HT1080 (cell line): ENCODE measurements at regions not wholly inside any gene's neighbourhood (a gene's known extent, or its start where the extent isn't known, plus 50 kb on each side); places are given as distances from the start of the nearest gene placed in this dataset.
"Not testable (repeated sequence)": the region's sequence is repeated elsewhere in the genome, so short reads cannot be mapped to it uniquely, and the experiment has no call there.

Source experiments
- DNase-seq: peaks from one replicate; pipeline ENCODE4 v3.0.0-alpha.2; 2015; ENCODE audit warnings: low read depth

DNA sequence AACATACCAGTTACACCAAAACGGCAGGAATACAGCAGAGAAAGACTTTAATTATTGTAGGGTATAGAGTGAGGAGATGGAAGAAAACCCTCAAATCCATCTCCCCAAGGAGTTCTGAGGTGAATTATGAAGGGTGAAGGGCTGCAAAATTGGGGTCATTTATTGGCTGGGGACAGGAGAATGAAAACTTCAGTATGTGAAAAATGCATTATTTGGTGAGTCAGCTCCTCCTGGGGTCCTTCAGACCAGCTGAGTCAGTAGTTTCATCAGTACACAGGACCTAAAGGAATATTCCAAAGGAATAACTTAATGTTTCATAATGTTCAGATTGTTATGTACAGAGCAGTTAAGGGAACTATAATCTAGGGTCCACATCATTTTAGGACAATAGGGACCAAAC is 566.0 kb downstream of the GBE1 start:
- peak; percentile 35 for DNase-seq

DNA sequence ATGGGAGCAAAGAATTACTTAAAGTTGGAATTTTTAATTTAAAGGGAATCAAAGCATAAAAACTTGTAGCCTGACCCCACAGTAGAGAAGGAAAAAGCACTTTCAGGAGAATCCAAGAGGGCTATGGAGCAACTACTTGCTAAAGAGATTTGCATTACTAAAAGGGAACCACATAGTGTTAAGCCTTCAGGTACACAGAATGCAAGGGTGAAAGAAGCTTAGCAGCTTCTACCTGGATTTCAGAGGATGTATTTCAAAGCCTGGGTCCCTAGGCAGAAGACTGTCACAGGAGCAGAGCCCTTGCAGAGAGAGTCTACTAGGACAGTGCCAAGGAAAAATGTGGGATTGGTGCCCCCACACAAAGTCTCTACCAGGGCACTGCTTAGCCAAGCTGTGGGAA is 575.0 kb downstream of the GBE1 start:
- DNase-seq, result no peak

DNA sequence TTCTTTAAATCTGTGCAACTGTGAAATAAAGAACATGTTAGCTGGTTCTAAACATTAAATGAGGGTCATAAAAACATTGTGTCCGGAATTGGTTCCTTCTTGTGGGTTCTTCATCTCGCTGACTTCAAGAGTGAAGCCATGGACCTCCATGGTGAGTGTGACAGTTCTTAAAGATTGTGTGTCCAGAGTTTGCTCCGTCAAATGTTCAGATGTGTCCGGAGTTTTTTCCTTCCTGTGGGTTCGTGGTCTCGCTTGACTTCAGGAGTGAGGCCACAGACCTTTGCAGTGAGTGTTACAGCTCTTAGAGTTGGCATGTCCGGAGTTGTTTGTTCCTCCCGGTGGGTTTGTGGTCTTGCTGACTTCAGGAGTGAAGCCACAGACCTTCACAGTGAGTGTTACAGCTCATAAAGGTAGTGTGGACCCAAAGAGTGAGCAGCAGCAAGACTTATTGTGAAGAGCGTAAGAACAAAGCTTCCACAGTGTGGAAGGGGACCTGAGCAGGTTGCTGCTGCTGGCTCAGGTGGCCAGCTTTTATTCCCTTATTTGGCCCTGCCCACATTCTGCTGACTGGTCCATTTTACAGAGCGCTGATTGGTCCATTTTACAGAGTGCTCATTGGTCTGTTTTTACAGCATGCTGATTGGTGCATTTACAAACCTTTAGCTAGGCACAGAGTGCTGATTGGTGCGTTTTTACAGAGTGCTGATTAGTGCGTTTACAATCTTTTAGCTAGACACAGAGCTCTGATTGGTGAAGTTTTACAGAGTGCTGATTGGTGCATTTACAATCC is 579.2 kb downstream of the GBE1 start:
- DNase-seq, result not testable (repeated sequence)

DNA sequence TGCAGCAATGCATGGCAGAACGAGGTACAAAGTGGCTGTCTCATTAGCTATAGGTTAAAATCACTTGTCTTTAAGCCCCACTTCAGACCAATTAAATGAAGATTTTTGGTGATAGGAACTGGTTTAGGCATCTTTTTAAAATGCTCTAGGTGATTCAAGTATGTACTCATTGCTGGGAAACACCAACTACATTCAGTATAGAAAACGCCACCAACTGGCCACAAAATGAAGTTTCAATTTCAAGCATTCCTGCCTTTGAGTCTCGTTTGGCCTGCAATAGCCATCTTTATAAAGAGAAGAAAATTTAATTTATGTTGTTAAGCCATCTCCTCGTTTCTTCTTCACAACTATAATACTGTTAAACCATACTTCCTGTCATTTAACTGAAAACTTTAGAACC is 587.9 kb downstream of the GBE1 start:
- DNase-seq, result peak; percentile 5

DNA sequence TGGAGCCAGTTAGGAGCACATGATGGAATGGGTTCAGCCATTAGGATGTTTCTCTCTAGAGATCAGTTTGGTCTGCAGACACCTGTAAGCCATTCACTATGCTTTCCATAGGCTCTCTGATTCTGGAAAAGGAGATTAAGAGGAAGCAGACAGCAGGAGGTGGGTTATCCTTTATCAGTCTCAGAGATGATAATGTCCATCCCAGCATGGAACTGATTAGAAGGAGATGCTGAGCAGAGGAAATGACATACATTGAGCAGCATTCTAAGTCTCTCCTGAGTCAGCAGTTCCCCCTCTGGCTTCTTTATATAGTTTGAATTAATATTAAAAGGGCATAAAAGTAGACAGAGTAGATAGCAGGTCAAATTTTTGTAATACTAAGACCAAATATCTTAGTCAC is 591.1 kb downstream of the GBE1 start:
- no peak for DNase-seq

DNA sequence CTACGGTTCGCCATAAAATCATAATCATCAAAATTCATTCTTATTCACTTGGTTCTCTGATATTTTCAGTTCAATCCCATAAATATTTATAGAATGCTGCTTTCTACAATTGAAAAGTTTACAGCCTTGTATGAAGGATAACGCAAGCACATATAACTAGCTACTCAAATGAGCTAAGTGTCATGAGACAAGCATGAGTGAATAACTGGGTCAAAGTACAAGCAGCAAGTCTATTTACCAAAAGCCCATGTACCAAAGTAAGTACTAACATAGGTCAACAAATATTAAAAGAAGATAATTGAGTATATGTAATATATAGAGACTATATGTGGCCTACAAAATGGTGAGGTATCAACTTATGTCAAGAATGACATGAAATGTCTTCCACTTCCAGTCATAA is 596.6 kb downstream of the GBE1 start:
- no peak for DNase-seq

DNA sequence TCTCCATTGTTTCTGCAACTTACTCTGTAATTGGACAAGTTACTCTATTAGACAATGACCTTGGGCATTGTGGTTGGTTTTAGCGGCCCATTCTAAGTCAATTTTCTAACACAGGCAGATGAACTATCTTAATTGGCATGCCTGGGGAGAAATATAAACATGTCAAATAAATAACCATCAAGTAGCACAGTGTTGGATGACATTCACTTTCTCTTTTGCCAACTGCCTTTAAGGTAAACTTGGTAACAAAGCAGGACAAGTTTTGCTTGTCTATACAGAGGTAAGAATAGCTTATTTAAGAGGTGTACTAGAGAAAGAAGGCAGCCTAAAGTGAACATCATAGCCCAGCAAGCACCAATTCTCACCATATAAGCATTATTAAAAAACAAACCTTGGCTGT is 599.6 kb downstream of the GBE1 start:
- no peak for DNase-seq

DNA sequence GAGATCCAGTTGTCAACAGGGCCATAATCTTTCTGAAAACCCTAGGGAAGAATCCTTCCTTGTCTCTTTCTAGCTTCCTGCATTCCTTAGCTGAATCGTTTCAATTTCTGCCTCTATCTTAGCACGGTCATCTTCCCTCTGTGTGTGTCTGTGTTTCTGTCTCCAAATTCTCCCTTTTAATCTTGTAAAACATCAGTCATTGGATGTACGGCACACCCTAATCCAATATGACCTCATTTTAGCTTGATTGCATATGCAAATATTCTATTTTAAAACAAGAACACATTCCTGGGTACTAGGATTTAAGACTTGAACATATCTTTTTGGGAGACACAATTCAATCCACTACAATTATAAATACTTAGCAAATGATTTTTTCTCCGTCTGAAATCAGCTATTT is 600.3 kb downstream of the GBE1 start:
- no peak for DNase-seq

DNA sequence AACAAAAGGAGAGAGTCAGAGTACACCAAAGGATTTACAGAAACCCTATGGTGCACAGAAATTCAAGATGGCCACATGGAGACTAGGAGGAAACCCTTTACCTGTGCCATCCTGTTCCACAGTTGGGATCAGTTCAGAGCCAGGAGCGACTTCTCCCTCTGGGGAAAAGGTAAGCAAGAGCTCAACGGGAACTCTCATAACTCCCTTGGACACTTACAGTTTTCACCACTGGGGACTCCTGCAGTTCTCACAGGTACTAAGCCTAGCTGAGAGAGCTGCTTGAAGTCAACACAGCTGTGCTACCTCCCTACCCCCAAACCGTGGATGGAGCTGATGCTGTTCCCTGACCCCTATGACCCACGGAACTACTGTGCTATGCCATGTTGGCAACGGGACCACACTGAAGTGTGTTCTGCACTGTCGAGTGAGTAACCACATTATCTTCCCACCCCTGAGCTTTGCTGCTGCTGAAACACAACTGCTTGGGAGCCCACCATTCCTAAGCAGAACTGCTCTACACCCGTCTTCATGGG is 606.8 kb downstream of the GBE1 start:
- no peak for DNase-seq

DNA sequence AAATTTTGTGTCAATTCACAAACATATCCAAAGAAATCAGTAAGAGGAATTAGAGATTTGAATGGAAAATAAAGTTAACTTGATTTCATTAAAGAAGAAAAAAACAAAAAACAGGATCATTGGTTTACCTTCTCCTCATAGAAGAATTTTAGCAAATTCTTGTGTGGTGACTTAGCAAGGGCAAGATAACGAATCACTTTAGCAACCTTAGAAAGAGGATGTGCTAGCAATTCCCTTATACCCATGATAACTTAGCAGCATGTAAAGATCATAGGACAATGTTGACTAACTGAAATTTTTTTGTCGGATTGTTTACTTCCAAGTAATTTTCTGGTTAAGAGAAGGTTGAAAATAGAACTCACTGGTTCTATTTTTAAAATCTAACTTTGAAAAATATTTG is 609.3 kb downstream of the GBE1 start:
- no peak for DNase-seq

DNA sequence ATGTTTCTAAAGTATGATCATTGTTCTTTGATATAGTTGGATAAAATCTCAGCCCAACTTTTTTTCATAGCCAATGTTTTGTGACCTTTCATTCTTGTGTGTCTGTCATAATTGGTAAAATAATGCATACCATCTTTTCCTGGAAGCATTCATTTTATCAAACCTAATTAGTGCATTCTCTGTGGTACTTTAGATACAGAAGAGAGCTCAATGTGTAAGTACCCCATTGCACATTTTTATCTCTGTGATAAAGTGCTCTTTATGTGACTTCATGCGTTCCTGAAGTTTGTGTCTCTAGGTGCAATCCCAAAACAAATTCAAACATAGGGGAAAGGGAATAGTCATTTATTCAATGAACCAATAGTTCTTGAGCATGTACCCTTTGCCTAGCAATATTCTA is 628.5 kb downstream of the GBE1 start:
- DNase-seq, result no peak

DNA sequence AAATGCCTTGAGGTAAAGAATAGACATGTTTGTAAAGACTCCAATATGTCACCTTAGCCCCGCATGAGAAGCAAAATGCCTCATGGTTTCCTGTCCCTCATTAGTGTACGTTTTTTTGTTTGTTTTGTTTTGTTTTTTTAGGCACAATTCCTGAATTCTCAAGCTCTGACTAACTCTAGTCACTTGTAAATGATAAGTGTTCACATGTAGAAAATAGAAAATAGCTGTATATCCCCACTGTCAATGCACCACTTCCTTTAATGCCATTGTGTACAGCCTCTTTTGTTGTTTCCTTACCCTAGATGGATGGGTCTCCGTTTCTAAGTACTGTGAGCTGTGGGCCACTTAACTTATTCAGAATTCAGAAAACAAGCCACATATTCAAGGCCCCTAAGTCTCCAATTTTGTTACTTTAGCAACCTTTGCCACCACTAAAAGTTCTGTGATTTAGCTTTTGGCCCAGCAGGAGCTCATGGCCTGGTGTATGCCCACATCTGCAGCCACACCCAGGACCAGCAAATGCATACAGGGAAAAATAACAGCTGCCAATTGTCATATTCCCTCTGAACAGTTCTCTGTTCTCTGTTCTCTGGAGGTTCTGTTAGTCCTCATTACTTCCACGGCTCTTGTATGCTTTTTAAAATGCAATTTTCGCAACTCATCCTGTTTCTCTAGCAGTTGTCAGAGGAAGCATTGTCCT is 655.5 kb downstream of the GBE1 start:
- peak; percentile 68 for DNase-seq

DNA sequence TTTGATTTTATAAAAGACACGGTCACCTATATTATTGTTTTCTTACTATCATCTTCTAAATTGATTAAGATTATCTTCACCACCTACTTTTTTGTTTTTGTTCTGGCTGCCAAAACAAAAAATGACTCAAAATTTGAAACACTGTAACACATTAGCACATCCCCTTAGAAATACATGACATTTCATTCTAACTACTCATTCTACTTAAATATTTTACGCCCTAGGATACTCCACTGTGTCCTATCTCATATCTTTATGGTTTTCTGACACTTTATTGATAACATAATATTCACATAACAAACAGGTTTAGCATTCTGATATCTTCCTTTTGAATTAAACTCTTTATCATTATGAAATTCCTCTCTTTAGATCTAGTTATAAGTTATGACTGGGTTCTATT is 656.2 kb downstream of the GBE1 start:
- DNase-seq, result no peak

DNA sequence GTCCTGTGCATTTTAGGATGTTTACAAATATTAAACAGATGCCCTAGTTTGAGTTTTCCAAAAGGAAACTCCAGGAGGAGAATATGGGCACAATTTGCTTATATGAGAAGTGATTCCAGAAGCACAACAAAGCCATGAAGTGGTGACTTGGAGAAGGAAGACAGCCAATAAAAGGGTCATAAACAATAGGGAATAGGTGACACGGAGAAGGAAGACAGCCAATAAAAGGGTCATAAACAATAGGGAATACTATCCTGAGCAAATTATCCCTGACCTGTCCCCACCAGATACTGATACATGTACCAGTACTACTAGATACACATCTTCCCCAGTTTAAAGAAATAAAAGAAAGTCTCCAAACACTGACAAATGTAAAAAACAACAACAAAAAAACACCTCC is 663.6 kb downstream of the GBE1 start:
- no peak for DNase-seq

DNA sequence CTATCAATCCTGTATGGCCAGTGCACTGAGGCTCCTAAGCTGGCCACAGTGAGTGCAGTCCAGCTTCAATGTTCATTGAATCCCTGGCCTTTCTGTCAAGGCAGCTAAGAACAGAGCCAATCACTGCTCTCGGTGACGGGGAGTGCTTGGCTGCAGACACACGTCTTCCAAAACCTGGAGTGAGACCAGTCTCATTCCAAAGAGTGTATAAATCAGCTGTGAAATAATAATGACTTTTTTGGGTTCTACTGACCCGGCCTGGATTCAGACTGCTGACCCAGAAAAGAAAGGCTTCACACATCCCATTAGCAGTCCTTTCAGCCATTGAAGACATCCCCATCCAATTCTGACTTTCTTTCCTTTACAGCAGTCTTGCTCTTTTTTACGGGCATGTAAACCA is 665.5 kb downstream of the GBE1 start:
- DNase-seq, result no peak

DNA sequence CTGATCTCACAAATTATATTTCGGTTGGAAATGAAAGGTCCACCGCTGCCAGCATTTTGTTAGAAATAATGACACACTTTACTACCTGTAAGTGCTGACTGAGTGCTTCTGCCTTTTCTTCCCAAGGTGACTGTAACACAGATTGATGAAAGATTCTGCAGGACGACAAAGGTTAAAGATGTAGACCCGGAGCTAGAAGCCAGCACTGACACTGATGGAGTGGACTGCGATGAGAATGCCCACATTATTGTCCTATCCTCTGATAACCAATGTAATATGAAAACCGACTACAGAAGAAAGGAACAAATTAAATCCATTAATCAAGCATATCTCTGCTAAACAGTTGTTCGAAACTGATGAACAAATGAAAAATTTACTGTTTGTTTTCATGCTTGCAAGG is 666.5 kb downstream of the GBE1 start:
- no peak for DNase-seq

DNA sequence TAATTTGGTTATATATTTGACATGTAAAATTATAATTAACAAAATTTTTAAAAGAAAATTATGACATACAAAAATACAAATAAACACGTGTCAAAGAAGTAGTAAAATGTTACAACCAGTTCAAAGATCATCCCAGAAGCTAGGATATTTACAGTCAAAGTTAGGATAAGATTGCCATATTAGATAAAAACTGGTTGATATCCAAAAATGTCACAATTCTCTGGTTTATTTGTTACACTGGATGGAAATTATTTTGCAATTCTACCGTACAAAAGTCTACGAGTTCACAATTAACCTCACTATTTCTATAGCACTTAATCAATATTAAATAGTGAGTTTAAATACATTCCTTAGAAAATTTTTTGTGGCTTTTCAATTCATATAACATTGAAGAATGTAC is 673.8 kb downstream of the GBE1 start:
- no peak for DNase-seq

DNA sequence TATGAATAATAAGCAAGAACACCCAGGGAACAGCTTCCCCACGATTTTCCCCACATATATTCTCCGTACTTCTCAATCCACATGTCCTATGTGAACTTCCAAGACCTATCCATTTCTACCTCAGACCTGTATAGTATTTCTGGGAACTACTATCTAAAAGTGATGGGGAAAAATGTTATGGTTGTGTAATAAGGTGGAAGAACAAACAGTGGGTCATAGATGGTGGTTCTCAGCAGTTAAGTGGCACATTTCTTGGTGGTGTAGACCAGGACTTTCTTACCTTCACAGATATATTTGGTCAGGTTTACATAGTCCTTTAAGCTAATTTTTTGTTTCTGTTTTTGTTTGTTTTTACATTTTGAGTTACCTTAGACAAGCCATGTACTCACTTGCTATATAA is 675.1 kb downstream of the GBE1 start:
- no peak for DNase-seq

DNA sequence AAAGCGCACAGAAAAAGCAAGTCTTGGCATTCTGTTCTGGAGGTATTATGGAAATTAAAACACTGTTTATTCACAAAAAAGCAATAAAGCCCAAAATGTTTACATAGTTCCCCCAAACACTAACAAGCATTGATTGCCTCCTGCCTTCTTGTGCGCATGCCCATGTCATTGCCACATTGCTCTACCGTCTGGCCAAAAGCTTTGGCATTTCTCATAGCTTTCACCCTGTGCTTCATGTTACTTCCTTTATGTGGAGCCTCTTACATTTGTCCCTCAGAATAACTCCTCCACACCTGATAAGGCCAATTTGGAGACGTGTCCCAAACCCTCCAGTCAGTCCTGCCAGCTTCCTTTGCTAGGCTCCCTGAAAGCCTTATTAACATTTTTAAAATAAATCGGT is 680.8 kb downstream of the GBE1 start:
- no peak for DNase-seq

DNA sequence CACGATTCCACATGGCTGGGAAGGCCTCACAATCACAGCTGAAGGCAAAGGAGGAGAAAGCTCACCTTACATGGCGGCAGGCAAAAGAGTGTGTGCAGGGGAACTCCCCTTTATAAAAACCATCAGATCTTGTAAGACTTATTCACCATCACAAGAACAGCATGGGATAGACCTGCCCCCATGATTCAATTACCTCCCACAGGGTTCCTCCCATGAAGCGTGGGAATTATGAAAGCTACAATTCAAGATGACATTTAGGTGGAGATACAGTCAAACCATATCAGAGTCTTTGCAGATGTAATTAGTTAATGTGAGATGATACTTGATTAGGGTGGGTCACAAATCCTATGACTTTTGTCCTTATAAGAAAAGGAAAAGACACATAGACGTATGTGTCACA is 688.9 kb downstream of the GBE1 start:
- no peak for DNase-seq

DNA sequence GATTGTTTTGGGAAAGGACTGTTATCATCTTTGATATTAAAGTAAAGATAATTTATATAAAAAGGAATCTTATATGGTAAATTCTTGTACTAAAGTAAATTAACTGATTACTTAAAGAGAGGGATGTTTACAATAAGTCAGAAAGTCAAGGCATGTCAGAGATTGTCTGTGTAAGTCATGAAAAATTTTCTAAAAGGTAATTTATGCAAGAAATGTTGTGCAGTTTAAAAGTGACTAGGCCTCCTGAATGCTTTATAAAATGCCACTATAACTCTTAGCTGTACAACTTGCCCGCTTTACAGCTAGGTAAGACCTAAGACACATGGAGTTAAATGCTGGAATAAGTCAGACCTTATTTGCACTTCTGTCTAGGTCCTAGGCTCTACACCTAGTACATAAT is 692.9 kb downstream of the GBE1 start:
- DNase-seq, result no peak

DNA sequence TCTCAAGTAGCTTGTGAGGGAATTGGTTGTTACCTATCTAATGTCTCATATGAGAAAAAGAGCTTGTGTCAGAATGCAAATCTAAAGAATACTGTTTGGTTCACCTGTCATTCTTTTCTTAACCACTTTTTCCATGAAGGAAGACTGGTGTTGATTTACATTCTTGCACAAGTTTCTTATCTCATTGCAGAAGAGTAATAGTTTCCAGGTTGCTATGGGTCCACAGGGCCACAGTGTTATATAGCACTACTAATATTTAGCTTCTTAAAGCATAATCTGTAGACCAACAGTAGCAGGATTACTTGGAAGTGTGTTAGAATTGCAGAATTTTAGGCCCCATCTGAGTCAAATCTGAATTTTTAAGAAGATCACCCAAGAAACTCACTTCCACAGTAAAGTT is 697.5 kb downstream of the GBE1 start:
- DNase-seq, result no peak

DNA sequence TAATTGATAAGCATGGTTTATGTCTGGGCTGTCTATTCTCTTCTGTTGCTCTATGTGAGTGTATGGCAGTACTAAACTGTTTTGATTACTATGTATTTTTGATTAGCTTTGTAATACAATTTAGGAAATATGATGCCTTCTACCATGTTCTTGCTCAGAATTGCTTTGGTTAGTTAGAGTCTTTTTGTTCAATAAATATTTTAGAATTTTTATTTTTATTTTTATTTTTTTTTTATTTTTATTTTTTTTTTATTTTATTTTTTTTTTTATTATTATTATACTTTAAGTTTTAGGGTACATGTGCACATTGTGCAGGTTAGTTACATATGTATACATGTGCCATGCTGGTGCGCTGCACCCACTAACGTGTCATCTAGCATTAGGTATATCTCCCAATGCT is 710.3 kb downstream of the GBE1 start:
- DNase-seq, result not testable (repeated sequence)
